Hepatocyte (in vitro differentiated cells): ENCODE measurements at regions not wholly inside any gene's neighbourhood (a gene's known extent, or its start where the extent isn't known, plus 50 kb on each side); places are given as distances from the start of the nearest gene placed in this dataset.

Experiments
- CTCF ChIP-seq: fragments of 200-600 bp; sonication (generic); IDR thresholded peaks from 2 replicates; pipeline ENCODE4 v1.5.1; 2016; ENCODE audit warnings: antibody characterized with exemption, mild to moderate bottlenecking; ENCODE audit not compliant: poor library complexity
- EZH2phosphoT487 ChIP-seq: fragments of 200-600 bp; sonication (generic); IDR thresholded peaks from one replicate; pipeline ENCODE4 v1.6.1; 2018; ENCODE audit warnings: antibody characterized with exemption, mild to moderate bottlenecking, low read depth, moderate library complexity; ENCODE audit not compliant: unreplicated experiment, severe bottlenecking

GRCh38 chr7:47036909-47037308 lies 545.0 kb downstream of the TNS3 start:
- TF ChIP-seq EZH2phosphoT487 (no peak), CTCF (no peak)
